Activated T-cell treated with anti-CD3 and anti-CD28 coated beads, Interleukin-2, amount 50 U/mL, for 24 hours (primary cell): ENCODE measurements at regions not wholly inside any gene's neighbourhood (a gene's known extent, or its start where the extent isn't known, plus 50 kb on each side); places are given as distances from the start of the nearest gene placed in this dataset.

Experiments used
- DNase-seq: peaks from one replicate; pipeline ENCODE4 v3.0.0-alpha.2; 2020
- H3K27ac Mint-ChIP-seq: 2 replicates; pipeline ENCODE4 v1.8.0; 2020; ENCODE audit warnings: mild to moderate bottlenecking, mixed read lengths
- H3K27me3 Mint-ChIP-seq: 2 replicates; pipeline ENCODE4 v1.8.0; 2020; ENCODE audit warnings: mixed read lengths
- H3K36me3 Mint-ChIP-seq: 2 replicates; pipeline ENCODE4 v1.8.0; 2020; ENCODE audit warnings: low read depth, mixed read lengths
- H3K4me1 Mint-ChIP-seq: 2 replicates; pipeline ENCODE4 v1.8.0; 2020; ENCODE audit warnings: low read depth, mixed read lengths
- H3K4me3 Mint-ChIP-seq: 2 replicates; pipeline ENCODE4 v1.8.0; 2020; ENCODE audit warnings: mild to moderate bottlenecking, moderate library complexity, mixed read lengths
- H3K9me3 Mint-ChIP-seq: 2 replicates; pipeline ENCODE4 v1.8.0; 2020; ENCODE audit warnings: mixed read lengths

DNA sequence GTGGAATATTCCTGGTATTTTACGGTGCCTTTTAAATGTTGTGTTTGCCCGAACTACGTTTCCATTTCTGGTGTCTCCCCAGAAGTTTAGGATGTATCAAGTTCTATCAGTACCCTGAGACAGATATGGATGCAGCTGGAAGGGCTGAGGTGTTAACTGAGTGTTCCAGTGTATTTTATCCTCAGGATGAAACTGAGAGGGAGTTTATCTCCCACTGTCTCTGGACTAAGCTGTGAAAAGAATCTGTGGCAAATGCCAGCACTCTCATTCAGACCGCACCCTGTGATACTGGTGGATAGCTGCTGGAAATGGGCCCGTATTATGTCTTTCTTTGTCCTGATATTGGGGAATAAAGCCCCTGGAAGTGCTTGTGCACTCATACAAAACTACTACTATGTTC lies 887.2 kb upstream of the TYRP1 start:
- Mint-ChIP-seq H3K4me1 (no peaks in the 10 kb centered on the region), H3K4me3 (no peak overlapping the region), H3K9me3 (peaks cover 29% of the 10 kb centered on the region), H3K27ac (no peak overlapping the region), H3K36me3 (no peaks in the 10 kb centered on the region), H3K27me3 (no peaks in the 10 kb centered on the region)
- no peak for DNase-seq

DNA sequence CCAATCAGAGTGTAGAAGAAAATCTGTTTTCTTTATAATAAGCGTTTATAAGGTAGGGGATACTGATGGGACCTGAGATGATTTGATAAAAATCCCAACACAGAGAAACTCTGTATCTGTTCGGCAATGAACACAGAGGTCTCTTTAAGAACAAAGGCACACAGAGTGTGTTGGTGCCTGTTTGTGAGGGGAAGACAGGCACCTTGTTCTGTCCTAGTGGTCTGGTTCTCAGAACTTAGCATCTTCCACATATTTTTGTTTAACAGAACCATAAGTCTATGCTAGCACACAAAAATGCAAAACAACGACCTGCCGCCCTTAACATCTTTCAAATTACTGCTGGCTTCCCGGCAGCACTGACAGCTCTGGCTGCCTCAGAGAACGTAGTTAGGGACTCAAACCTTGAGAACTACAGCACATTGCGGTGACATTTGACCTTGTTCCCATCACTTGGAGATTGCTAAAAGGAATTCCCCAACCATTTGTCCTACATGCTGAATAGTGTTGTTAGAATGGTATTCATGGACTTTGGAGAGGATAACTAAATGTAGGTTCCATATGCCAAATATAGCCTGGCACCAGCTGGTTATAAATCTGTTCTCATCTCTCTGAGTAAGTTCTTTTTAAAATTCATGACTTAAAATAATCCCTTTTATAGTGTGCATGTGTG lies 871.7 kb upstream of the TYRP1 start:
- Mint-ChIP-seq H3K27ac (no peak overlapping the region), H3K9me3 (peaks cover 20% of the 10 kb centered on the region), H3K4me3 (no peak overlapping the region), H3K4me1 (no peaks in the 10 kb centered on the region), H3K27me3 (no peaks in the 10 kb centered on the region), H3K36me3 (no peaks in the 10 kb centered on the region)
- no peak for DNase-seq

DNA sequence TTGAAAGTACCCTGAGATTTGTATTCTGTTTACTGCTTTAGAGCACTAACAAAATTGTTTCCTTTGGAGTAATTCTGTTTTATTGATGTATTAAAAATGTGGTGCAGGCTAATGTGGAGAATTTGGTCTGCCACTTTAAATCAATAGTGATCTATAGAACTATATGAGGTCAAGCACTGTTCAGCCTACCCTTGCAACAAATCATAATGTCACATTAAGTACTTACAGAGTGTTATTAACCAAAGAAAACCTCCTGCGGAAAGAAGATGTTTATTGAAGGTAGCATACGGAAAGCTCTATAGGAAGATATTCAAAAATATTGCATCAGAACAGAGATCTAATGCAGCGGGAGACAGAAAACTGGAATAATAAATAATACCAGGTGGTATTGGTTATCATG lies 865.0 kb upstream of the TYRP1 start:
- Mint-ChIP-seq H3K27me3 (no peaks in the 10 kb centered on the region), H3K9me3 (peaks cover 24% of the 10 kb centered on the region), H3K36me3 (no peaks in the 10 kb centered on the region), H3K27ac (no peak overlapping the region), H3K4me3 (no peak overlapping the region), H3K4me1 (no peaks in the 10 kb centered on the region)
- no peak for DNase-seq

DNA sequence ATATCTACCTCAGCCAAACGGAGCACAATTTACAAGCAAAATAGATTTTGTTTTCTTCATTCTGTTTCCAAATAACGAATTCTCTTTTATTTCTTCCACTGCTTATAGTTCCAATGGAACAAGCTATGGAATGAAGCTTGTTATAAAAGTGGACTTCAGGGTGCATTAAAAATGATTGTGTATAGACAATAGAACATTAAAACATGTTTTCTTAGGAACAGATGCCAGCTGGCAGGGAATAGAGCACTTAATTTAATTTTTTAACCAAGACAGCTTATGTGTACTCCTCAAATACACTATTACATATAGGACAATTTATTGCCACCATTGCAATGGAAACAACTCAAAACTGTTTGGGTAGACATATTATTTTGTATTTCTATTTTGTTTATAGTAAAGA lies 860.1 kb upstream of the TYRP1 start:
- Mint-ChIP-seq H3K4me3 (no peak overlapping the region), H3K36me3 (no peaks in the 10 kb centered on the region), H3K27me3 (no peaks in the 10 kb centered on the region), H3K27ac (no peak overlapping the region), H3K9me3 (peaks cover 30% of the 10 kb centered on the region), H3K4me1 (no peaks in the 10 kb centered on the region)
- no peak for DNase-seq

DNA sequence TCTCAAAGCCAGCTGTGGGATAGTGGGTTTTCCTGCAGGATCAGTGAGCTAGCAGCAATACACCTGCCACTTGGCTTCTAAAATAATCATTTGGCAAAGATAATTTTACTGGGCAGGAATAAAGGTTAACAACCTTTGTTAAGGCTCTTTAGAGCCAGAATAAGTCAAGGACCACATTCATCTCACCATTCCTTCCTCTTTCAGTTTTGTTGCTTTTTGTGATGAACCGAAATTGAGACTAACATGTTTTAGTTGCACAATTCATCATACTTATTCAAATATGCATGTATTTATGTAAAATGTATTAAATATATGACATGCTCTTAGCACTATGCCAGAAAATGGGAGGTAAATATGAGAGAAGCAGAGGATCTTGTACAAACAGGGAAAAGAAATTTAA lies 824.4 kb upstream of the TYRP1 start:
- no peak overlapping the region for H3K4me3 Mint-ChIP-seq
- no peaks in the 10 kb centered on the region for H3K27me3 Mint-ChIP-seq
- DNase-seq, result no peak
- H3K27ac Mint-ChIP-seq, result no peak overlapping the region
- H3K9me3 Mint-ChIP-seq, result peaks cover 5% of the 10 kb centered on the region
- no peaks in the 10 kb centered on the region for H3K4me1 Mint-ChIP-seq
- no peaks in the 10 kb centered on the region for H3K36me3 Mint-ChIP-seq

DNA sequence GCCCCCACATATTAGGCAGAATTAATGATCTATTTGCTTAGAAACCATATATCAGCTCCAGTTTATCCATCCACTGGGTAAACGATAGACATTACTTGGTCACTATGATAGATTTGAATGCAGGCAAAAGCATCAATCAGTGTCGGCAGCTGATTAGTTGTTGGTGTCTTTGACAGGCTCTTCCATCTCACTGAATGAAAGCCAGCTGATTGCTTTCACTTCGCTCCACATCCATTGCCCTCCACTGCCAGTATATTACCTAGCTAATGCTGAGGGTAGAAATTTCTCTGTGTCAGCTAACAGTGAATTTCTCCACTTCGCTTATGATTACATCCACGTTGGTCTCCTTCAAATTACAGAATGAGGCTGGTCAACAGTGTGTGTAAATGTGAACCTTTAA lies 821.3 kb upstream of the TYRP1 start:
- DNase-seq, result no peak
- H3K9me3 Mint-ChIP-seq, result peaks cover 13% of the 10 kb centered on the region
- no peaks in the 10 kb centered on the region for H3K27me3 Mint-ChIP-seq
- H3K36me3 Mint-ChIP-seq, result no peaks in the 10 kb centered on the region
- no peak overlapping the region for H3K4me3 Mint-ChIP-seq
- H3K4me1 Mint-ChIP-seq, result no peaks in the 10 kb centered on the region
- no peak overlapping the region for H3K27ac Mint-ChIP-seq

DNA sequence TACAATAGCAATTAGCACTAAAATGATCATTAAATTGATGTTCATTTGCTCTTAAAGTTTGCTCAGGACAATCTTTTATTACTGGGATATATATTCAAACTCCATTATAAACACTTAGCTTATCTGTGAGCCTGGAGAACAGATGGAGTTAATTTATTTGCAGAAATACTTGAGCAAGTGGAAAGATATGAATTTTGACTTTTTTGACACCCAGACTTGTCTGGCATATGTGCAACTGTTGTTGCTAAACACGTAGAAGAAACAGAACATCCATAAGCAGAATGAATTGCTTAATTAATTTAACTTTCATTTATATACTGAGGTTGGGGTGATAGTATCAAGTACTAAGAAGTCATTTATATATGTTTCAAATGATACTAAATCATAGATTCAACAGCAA lies 820.7 kb upstream of the TYRP1 start:
- no peaks in the 10 kb centered on the region for H3K27me3 Mint-ChIP-seq
- H3K4me1 Mint-ChIP-seq, result no peaks in the 10 kb centered on the region
- no peak for DNase-seq
- H3K9me3 Mint-ChIP-seq, result peaks cover 13% of the 10 kb centered on the region
- H3K4me3 Mint-ChIP-seq, result no peak overlapping the region
- H3K27ac Mint-ChIP-seq, result no peak overlapping the region
- H3K36me3 Mint-ChIP-seq, result no peaks in the 10 kb centered on the region

DNA sequence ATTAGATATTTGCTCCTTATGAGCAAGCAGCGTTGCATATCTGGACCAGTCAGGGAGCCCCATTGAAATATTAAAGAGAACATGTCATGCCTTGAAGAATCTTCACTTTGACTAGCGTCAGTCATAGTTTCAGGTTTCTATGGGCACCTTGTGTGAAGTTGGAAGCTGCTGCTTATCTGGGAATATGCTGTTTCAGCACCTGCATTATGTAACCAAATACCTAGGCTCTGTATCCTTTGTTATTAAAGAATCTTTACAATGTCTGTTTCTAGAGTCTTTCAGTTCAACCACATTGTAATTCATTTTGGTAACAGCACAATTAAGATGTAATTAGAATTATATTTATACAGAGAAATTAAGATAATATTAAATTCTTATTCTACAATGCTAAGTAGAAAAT lies 818.8 kb upstream of the TYRP1 start:
- Mint-ChIP-seq H3K9me3 (peaks cover 17% of the 10 kb centered on the region), H3K27me3 (no peaks in the 10 kb centered on the region), H3K36me3 (no peaks in the 10 kb centered on the region), H3K4me3 (no peak overlapping the region), H3K4me1 (no peaks in the 10 kb centered on the region), H3K27ac (no peak overlapping the region)
- no peak for DNase-seq

DNA sequence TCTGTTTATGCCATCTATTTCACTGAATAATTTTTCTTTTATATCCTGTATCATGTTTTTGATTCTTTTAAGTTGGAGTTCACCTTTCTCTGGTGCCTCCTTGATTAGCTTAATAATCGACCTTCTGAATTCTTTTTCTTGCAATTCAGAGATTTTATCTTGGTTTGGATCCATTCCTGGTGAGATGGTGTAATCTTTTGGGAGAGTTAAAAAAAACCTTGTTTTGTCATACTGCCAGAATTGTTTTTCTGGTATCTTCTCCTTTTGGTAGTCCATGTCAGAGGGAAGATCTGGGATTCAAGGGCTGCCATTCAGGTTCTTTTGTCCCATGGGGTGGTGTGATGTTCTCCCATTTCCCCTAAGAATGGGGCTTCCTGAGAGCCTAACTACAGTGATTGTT lies 800.8 kb upstream of the TYRP1 start:
- H3K27ac Mint-ChIP-seq, result no peak overlapping the region
- no peak overlapping the region for H3K4me3 Mint-ChIP-seq
- no peaks in the 10 kb centered on the region for H3K4me1 Mint-ChIP-seq
- H3K27me3 Mint-ChIP-seq, result no peaks in the 10 kb centered on the region
- DNase-seq, result no peak
- peaks cover 50% of the 10 kb centered on the region for H3K9me3 Mint-ChIP-seq
- H3K36me3 Mint-ChIP-seq, result no peaks in the 10 kb centered on the region

DNA sequence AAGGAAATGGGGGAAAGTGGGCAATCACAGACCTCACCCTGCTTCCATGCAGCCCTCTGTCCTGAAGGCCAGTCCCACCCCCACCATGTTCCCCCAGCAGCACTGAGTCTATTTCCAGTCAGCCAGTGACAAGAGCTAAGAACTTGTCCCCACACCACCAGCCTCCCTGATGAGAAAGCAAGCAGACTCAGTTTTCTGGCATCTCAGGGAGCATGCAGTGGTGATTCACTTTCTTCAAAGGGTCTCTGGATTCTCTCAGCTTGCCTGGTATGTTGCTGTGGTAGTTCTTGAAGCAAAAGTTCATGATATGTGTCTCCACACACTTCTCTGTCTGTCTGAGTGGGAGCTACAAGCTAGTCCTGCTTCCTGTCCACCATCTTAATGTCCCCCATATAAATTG lies 799.9 kb upstream of the TYRP1 start:
- DNase-seq, result no peak
- H3K4me3 Mint-ChIP-seq, result no peak overlapping the region
- H3K9me3 Mint-ChIP-seq, result peaks cover 43% of the 10 kb centered on the region
- H3K27ac Mint-ChIP-seq, result no peak overlapping the region
- no peaks in the 10 kb centered on the region for H3K4me1 Mint-ChIP-seq
- no peaks in the 10 kb centered on the region for H3K27me3 Mint-ChIP-seq
- no peaks in the 10 kb centered on the region for H3K36me3 Mint-ChIP-seq

DNA sequence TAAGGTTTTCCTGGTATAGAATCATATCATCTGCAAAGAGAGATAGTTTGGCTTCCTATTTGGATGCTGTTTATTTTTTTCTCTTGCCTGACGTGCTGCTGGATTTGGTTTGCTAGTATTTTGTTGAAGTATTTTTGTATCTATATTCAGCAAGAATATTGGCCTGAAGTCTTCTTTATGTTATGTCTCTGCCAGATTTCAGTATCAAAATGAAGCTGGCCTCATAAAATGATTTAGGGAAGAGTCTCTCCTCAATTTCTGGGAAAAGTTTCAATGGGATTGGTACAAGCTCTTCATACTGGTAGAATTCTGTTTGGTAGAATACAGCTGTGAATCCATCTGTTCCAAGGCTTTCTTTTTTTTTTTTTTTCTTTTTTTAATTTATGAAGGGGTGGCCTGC lies 799.0 kb upstream of the TYRP1 start:
- no peaks in the 10 kb centered on the region for H3K27me3 Mint-ChIP-seq
- H3K36me3 Mint-ChIP-seq, result no peaks in the 10 kb centered on the region
- H3K4me1 Mint-ChIP-seq, result no peaks in the 10 kb centered on the region
- no peak overlapping the region for H3K4me3 Mint-ChIP-seq
- DNase-seq, result no peak
- H3K27ac Mint-ChIP-seq, result no peak overlapping the region
- H3K9me3 Mint-ChIP-seq, result peaks cover 42% of the 10 kb centered on the region

DNA sequence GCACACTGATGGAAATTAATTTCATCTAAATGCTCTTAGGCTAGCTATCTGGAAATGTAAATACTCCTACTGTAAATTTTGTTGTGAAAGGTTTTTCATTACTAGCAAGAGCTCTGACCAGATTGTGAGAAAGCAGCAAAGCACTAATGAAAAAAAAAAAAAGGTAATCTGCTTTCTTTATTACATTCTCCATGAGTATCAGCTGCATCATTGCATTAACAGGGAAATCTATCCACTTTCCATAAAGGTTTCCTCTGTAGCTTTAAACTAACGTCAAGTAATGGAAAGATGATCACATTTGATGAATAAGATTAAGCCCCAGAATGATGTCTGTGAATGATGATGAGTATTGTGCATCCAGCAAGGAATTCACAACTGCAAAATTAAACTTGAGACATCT lies 790.6 kb upstream of the TYRP1 start:
- peaks cover 18% of the 10 kb centered on the region for H3K9me3 Mint-ChIP-seq
- no peak for DNase-seq
- H3K4me3 Mint-ChIP-seq, result no peak overlapping the region
- H3K27ac Mint-ChIP-seq, result no peak overlapping the region
- no peaks in the 10 kb centered on the region for H3K36me3 Mint-ChIP-seq
- H3K27me3 Mint-ChIP-seq, result no peaks in the 10 kb centered on the region
- no peaks in the 10 kb centered on the region for H3K4me1 Mint-ChIP-seq

DNA sequence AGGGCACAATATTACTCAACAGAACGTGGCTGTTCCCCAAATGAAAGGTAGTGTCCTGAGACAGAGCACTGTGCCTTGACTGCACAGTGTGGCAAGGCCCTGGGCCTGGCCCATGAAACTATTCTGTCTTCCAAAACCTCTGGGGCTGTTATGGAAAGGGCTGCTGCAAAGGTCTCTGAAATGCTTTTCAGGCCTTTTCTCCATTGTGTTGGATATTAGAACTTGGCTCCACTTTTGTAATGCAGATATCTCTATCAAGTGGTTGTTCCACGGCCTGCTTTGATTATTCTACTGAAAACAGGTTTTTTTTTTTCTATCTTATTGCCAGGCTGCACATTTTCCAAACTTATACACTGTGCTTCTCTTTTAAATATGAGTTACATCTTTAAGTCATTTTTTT lies 777.5 kb upstream of the TYRP1 start:
- H3K27me3 Mint-ChIP-seq, result no peaks in the 10 kb centered on the region
- no peaks in the 10 kb centered on the region for H3K36me3 Mint-ChIP-seq
- H3K9me3 Mint-ChIP-seq, result peaks cover 42% of the 10 kb centered on the region
- no peaks in the 10 kb centered on the region for H3K4me1 Mint-ChIP-seq
- no peak overlapping the region for H3K4me3 Mint-ChIP-seq
- DNase-seq, result no peak
- H3K27ac Mint-ChIP-seq, result no peak overlapping the region

DNA sequence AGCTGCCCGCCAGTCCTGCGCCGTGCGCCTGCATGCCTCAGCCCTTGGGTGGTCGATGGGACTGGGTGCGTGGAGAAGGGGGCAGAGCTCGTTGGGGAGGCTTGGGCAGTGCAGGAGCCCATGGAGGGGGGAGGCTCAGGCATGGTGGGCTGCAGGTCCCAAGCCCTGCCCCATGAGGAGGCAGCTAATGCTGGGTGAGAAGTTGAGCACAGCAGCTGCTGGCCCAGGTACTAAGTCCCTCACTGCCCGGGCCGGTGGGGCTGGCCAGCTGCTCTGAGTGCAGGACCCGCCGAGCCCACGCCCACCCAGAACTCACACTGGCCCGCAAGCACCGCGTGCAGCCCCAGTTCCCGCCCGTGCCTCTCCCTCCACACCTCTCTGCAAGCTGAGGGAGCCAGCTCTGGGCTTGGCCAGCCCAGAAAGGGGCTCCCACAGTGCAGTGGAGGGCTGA lies 764.3 kb upstream of the TYRP1 start:
- H3K4me3 Mint-ChIP-seq, result no peak overlapping the region
- DNase-seq, result no peak
- no peaks in the 10 kb centered on the region for H3K27me3 Mint-ChIP-seq
- H3K4me1 Mint-ChIP-seq, result no peaks in the 10 kb centered on the region
- H3K27ac Mint-ChIP-seq, result no peak overlapping the region
- H3K36me3 Mint-ChIP-seq, result no peaks in the 10 kb centered on the region
- peaks cover 17% of the 10 kb centered on the region for H3K9me3 Mint-ChIP-seq

DNA sequence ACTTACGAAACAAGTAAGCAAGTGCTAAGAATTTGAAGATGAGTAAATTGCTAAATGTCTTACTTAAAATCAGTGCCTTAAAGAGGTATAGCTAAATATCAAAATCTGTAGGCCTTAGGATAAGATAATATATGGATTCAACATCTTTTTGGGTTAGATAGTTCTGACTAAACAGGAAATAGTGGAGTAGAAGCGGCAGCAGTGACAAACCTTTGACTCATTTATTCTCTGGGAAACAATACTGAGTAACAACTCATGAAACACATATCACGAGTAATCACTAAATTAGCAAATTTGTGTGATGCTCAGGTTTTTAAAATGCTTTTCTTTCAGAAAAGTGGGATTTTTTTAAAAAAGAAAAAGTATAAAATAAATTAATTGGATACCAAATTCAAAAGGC lies 762.1 kb upstream of the TYRP1 start:
- Mint-ChIP-seq H3K36me3 (no peaks in the 10 kb centered on the region), H3K4me1 (no peaks in the 10 kb centered on the region), H3K27ac (no peak overlapping the region), H3K27me3 (no peaks in the 10 kb centered on the region), H3K9me3 (peaks cover 16% of the 10 kb centered on the region), H3K4me3 (no peak overlapping the region)
- DNase-seq, result no peak

DNA sequence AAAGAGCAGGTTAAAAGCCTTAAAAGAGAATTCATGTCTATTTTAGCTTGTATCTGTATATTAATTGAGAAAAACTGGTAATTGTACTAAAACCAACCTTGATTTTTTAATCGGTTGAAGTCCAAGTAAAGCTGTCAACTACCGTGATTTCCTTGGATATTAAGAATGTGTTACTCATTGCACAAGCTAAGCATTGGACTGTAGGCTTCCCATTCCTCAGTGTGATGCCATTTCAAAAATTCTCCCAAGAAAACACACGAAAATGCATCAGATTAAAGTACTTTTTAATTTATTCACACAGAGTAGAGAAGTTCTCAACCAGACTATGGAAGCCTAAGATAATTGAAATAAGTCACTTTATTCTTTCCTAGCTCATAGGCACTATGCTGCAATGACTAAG lies 761.4 kb upstream of the TYRP1 start:
- Mint-ChIP-seq H3K27ac (no peak overlapping the region), H3K4me1 (no peaks in the 10 kb centered on the region), H3K36me3 (no peaks in the 10 kb centered on the region), H3K9me3 (peaks cover 20% of the 10 kb centered on the region), H3K27me3 (no peaks in the 10 kb centered on the region), H3K4me3 (no peak overlapping the region)
- DNase-seq, result no peak
